HG03520 (cell line): ENCODE measurements at regions not wholly inside any gene's neighbourhood (a gene's known extent, or its start where the extent isn't known, plus 50 kb on each side); places are given as distances from the start of the nearest gene placed in this dataset.
A peak's percentile ranks its signal among the peaks of the same experiment; 100 is the strongest.

ENCODE experiments used
- ATAC-seq: cut with Tn5 transposase; IDR thresholded peaks from one replicate; pipeline ENCODE4 v1.9.1; 2021; ENCODE audit warnings: mild to moderate bottlenecking, moderate library complexity; ENCODE audit not compliant: unreplicated experiment

- ATAC-seq: no peak
Observed at GRCh38 chr16:72523087-72523486, 351.1 kb upstream of the PMFBP1 start.

- no peak for ATAC-seq
Observed at GRCh38 chr16:72517154-72517553, 345.2 kb upstream of the PMFBP1 start.

GRCh38 chr16:72511171-72511570, 339.2 kb upstream of the PMFBP1 start:
- no peak for ATAC-seq

GRCh38 chr16:72508191-72508590, 336.2 kb upstream of the PMFBP1 start:
- ATAC-seq: no peak

- no peak for ATAC-seq
Observed at GRCh38 chr16:72502594-72503005, 330.6 kb upstream of the PMFBP1 start.

GRCh38 chr16:72501739-72502593, 330.0 kb upstream of the PMFBP1 start:
- ATAC-seq: peak; percentile 74

- ATAC-seq: no peak
Observed at GRCh38 chr16:72500545-72500944, 328.6 kb upstream of the PMFBP1 start.

- ATAC-seq: no peak
Observed at GRCh38 chr16:72493716-72494415, 321.9 kb upstream of the PMFBP1 start.

GRCh38 chr16:72487283-72487682, 315.3 kb upstream of the PMFBP1 start:
- no peak for ATAC-seq

- ATAC-seq: no peak
Observed at GRCh38 chr16:72482695-72483094, 310.7 kb upstream of the PMFBP1 start.

GRCh38 chr16:72481419-72481818, 309.5 kb upstream of the PMFBP1 start:
- ATAC-seq: no peak

- ATAC-seq: no peak
Observed at GRCh38 chr16:72480911-72481310, 309.0 kb upstream of the PMFBP1 start.

GRCh38 chr16:72475688-72476087, 303.7 kb upstream of the PMFBP1 start:
- ATAC-seq: no peak

- ATAC-seq: no peak
Observed at GRCh38 chr16:72474501-72475123, 302.7 kb upstream of the PMFBP1 start.

- no peak for ATAC-seq
Observed at GRCh38 chr16:72473631-72474030, 301.7 kb upstream of the PMFBP1 start.

- no peak for ATAC-seq
Observed at GRCh38 chr16:72471317-72471924, 299.5 kb upstream of the PMFBP1 start.

- ATAC-seq: no peak
Observed at GRCh38 chr16:72470541-72470940, 298.6 kb upstream of the PMFBP1 start.

- no peak for ATAC-seq
Observed at GRCh38 chr16:72469932-72470331, 298.0 kb upstream of the PMFBP1 start.

GRCh38 chr16:72468582-72468981, 296.6 kb upstream of the PMFBP1 start:
- ATAC-seq: no peak

GRCh38 chr16:72467157-72467759, 295.3 kb upstream of the PMFBP1 start:
- no peak for ATAC-seq
